ENCODE measurements at regions not wholly inside any gene's neighbourhood (a gene's known extent, or its start where the extent isn't known, plus 50 kb on each side); places are given as distances from the start of the nearest gene placed in this dataset.

GRCh38 chr1:30371888-30372791 lies 351.2 kb downstream of the MATN1 start:
- TF ChIP-seq, protein P1, sequence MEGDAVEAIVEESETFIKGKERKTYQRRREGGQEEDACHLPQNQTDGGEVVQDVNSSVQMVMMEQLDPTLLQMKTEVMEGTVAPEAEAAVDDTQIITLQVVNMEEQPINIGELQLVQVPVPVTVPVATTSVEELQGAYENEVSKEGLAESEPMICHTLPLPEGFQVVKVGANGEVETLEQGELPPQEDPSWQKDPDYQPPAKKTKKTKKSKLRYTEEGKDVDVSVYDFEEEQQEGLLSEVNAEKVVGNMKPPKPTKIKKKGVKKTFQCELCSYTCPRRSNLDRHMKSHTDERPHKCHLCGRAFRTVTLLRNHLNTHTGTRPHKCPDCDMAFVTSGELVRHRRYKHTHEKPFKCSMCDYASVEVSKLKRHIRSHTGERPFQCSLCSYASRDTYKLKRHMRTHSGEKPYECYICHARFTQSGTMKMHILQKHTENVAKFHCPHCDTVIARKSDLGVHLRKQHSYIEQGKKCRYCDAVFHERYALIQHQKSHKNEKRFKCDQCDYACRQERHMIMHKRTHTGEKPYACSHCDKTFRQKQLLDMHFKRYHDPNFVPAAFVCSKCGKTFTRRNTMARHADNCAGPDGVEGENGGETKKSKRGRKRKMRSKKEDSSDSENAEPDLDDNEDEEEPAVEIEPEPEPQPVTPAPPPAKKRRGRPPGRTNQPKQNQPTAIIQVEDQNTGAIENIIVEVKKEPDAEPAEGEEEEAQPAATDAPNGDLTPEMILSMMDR (IDR thresholded peaks at IDR 0.05): no peak
- TF ChIP-seq POLR2A (IDR thresholded peaks at IDR 0.05; ENCODE audit: low read depth) (no peak), POLR2AphosphoS5 (IDR thresholded peaks at IDR 0.05) (no peak), EP300 (IDR thresholded peaks at IDR 0.05) (no peak)

All from esophagus muscularis mucosa (tissue), 4 donors.